ENCODE measurements at regions not wholly inside any gene's neighbourhood (a gene's known extent, or its start where the extent isn't known, plus 50 kb on each side); places are given as distances from the start of the nearest gene placed in this dataset.

GRCh38 chr3:124671106-124671505, 59.1 kb upstream of the UMPS start:
- TF ChIP-seq CTCF (IDR thresholded peaks at IDR 0.05; ENCODE audit: low read length) = no peak
- TF ChIP-seq EZH2 (optimal IDR thresholded peaks at IDR 0.05; ENCODE audit: low read depth, low read length) = no peak
